HG02973 (cell line): ENCODE measurements at regions not wholly inside any gene's neighbourhood (a gene's known extent, or its start where the extent isn't known, plus 50 kb on each side); places are given as distances from the start of the nearest gene placed in this dataset.

Experiments
- ATAC-seq: cut with Tn5 transposase; IDR thresholded peaks from one replicate; pipeline ENCODE4 v1.9.1; 2021; ENCODE audit warnings: moderate library complexity; ENCODE audit not compliant: unreplicated experiment

- ATAC-seq = no peak
These were observed 1094.8 kb upstream of the PIK3C3 start for GRCh38 chr18:40860189-40860588.

GRCh38 chr18:40855661-40856060 is 1099.4 kb upstream of the PIK3C3 start:
- ATAC-seq = no peak

GRCh38 chr18:40852406-40852805 is 1102.6 kb upstream of the PIK3C3 start:
- no peak for ATAC-seq

- no peak for ATAC-seq
These were observed 1104.0 kb upstream of the PIK3C3 start for GRCh38 chr18:40851014-40851429.

GRCh38 chr18:40849886-40850285 is 1105.1 kb upstream of the PIK3C3 start:
- ATAC-seq = no peak

- no peak for ATAC-seq
These were observed 1113.6 kb upstream of the PIK3C3 start for GRCh38 chr18:40841467-40841866.

GRCh38 chr18:40841063-40841462 is 1114.0 kb upstream of the PIK3C3 start:
- no peak for ATAC-seq

- no peak for ATAC-seq
These were observed 1122.7 kb upstream of the PIK3C3 start for GRCh38 chr18:40832362-40832761.

- ATAC-seq = no peak
These were observed 1130.7 kb upstream of the PIK3C3 start for GRCh38 chr18:40824291-40824690.

- ATAC-seq = no peak
These were observed 1133.3 kb upstream of the PIK3C3 start for GRCh38 chr18:40821596-40822243.

GRCh38 chr18:40812981-40813515 is 1142.0 kb upstream of the PIK3C3 start:
- no peak for ATAC-seq

GRCh38 chr18:40810372-40810771 is 1144.7 kb upstream of the PIK3C3 start:
- no peak for ATAC-seq

GRCh38 chr18:40789286-40789685 is 1165.7 kb upstream of the PIK3C3 start:
- ATAC-seq = no peak

GRCh38 chr18:40782453-40783130 is 1172.4 kb upstream of the PIK3C3 start:
- no peak for ATAC-seq

GRCh38 chr18:40769786-40770185 is 1185.2 kb upstream of the PIK3C3 start:
- ATAC-seq = no peak

- ATAC-seq = no peak
These were observed 1194.8 kb upstream of the PIK3C3 start for GRCh38 chr18:40760251-40760650.

- no peak for ATAC-seq
These were observed 1200.6 kb upstream of the PIK3C3 start for GRCh38 chr18:40754477-40754876.

- ATAC-seq = no peak
These were observed 1202.7 kb upstream of the PIK3C3 start for GRCh38 chr18:40752316-40752715.

- ATAC-seq = no peak
These were observed 1203.8 kb upstream of the PIK3C3 start for GRCh38 chr18:40751186-40751585.

- ATAC-seq = no peak
These were observed 1216.0 kb upstream of the PIK3C3 start for GRCh38 chr18:40739029-40739428.

- no peak for ATAC-seq
These were observed 1216.6 kb upstream of the PIK3C3 start for GRCh38 chr18:40738321-40738880.

- no peak for ATAC-seq
These were observed 1246.3 kb upstream of the PIK3C3 start for GRCh38 chr18:40708726-40709125.
